Left cardiac atrium (tissue), 4 donors: ENCODE measurements at regions not wholly inside any gene's neighbourhood (a gene's known extent, or its start where the extent isn't known, plus 50 kb on each side); places are given as distances from the start of the nearest gene placed in this dataset.
A peak's percentile ranks its signal among the peaks of the same experiment; 100 is the strongest.

Source experiments
- ATAC-seq, 2 donors: fragments of 200-7000 bp; cut with Tn5 transposase; one replicate each; pipeline ENCODE4 v1.9.1; 2020; ENCODE audit warnings: mild to moderate bottlenecking in 2 of 2, moderate library complexity in 2 of 2
- DNase-seq: peaks from one replicate; pipeline ENCODE4 v3.0.0-alpha.2; 2020
- intact Hi-C, 2 donors: fragments of 100-400 bp; cut with DNase I; formaldehyde crosslinking; loops; one replicate each; pipeline versions ENCODE4 v1.14.1 to v1.15.1; 2022 to 2023
- donor health status: DM: no; HTN: yes; CAD: no.
- donor health status: DM: no; HTN: yes; CAD: no; lungs with severe emphysema.
- donor health status: DM: yes; HTN: yes; CAD: no.
- donor health status: Dilated cardiomyopathy.

GRCh38 chr10:124239134-124239533 is 145.7 kb upstream of the CHST15 start:
- no peak for ATAC-seq
- intact Hi-C loops, result no loop called here
- no peak for DNase-seq

DNA sequence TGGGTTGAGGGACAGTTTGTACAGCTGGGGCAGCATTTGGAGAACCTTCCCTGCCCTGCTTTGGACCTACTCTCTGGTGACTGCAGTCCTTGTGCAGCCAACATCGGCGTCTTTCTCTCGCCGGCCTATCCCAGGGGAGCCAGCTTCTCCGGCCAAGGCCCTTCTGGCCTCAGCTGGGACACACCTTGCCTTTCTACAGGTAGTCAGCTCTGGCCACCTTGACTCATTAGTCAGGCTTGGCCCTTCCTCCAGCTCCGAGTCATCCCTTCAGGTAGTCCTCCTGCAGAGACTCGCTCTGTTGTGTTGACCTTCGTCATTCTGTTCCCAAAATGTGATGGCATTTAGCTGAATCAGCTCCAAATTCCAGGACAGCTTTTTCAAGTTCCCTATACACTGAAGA is 145.0 kb upstream of the CHST15 start:
- intact Hi-C loops, result no loop called here
- no peak for ATAC-seq
- no peak for DNase-seq

GRCh38 chr10:124237282-124237961 is 144.0 kb upstream of the CHST15 start:
- no peak for ATAC-seq
- DNase-seq, result no peak
- intact Hi-C loops, result no loop called here

DNA sequence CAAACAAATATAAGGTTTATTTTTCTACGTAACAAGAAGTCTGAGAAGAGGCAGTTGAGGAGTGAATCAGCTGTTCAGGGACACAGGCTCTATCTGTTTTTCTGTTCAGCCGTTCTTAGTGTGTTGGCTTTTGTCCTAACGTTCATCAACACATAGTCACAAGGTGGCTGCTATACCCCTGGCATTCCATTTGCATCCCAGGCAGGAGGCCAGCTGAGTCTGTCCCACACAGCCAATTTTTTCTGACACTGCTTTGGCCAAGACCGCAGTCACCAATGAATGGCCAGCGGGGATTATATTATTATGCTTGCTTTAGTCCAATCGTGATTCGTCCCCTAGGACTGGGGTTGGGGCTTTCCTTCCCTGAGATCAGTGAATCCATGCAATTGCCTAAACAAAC is 143.4 kb upstream of the CHST15 start:
- intact Hi-C loops, result no loop called here
- DNase-seq, result no peak
- no peak for ATAC-seq

- ATAC-seq (no peak), DNase-seq (no peak)
- intact Hi-C loops, result no loop called here
Observed at GRCh38 chr10:124236136-124236535, 142.7 kb upstream of the CHST15 start.

DNA sequence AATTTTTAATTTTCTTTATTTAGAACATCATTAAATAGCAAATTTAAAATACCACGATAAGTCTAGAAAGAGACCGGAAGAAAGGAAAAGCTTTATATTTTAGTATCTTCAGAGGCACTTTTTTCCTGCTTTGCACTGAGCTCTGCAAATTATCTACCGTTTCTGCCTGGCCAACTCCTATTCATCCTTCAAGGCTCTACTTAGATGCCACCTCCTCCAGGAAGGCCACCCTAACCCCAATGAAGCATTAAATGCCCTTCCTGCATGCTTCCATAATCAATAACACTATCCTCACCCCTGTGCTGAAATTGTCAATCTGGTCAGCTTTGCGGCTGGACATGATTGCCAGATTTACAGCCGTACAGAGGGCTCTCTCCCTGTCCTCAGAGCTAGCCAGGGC is 141.8 kb upstream of the CHST15 start:
- intact Hi-C loops, result no loop called here

DNA sequence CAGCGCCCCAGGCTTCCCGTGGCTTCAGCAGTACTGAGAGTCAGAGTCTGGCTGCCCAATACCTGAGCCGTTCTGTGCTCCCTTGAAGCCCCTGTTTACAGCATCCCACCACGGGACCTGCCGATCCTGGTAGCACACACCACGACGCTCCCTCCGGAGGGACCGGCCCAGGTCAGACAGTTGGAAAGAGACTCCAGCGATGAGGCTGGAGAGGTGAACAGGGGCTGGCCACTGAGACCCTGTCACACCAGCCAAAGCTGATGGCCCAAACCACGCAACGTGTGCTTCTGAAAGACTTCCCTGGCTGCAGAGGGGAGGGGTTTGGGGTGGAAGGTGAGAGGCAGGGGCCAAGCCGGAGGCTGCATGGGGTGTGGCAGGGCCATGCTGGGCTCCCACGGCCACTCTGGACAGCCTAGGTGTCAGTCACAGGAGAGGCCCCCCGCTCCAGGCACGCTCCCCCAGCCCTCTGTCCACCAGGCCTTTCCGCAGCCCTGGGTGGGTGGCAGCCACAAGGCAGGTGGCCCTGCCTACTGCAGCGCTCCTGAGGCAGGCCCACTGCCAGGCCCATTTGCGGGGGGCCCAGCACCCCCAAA is 140.2 kb upstream of the CHST15 start:
- ATAC-seq, result no peak

More for the DNA sequence above, 141.8 kb upstream of the CHST15 start:
- DNase-seq (no peak), ATAC-seq (no peak)

GRCh38 chr10:124232686-124233545 is 139.5 kb upstream of the CHST15 start:
- ATAC-seq, result peak in 1 of 2 donors; percentile 34
- intact Hi-C loops, result no loop called here
- DNase-seq, result no peak

More for the DNA sequence above, 140.2 kb upstream of the CHST15 start:
- DNase-seq, result no peak
- intact Hi-C loops, result no loop called here

DNA sequence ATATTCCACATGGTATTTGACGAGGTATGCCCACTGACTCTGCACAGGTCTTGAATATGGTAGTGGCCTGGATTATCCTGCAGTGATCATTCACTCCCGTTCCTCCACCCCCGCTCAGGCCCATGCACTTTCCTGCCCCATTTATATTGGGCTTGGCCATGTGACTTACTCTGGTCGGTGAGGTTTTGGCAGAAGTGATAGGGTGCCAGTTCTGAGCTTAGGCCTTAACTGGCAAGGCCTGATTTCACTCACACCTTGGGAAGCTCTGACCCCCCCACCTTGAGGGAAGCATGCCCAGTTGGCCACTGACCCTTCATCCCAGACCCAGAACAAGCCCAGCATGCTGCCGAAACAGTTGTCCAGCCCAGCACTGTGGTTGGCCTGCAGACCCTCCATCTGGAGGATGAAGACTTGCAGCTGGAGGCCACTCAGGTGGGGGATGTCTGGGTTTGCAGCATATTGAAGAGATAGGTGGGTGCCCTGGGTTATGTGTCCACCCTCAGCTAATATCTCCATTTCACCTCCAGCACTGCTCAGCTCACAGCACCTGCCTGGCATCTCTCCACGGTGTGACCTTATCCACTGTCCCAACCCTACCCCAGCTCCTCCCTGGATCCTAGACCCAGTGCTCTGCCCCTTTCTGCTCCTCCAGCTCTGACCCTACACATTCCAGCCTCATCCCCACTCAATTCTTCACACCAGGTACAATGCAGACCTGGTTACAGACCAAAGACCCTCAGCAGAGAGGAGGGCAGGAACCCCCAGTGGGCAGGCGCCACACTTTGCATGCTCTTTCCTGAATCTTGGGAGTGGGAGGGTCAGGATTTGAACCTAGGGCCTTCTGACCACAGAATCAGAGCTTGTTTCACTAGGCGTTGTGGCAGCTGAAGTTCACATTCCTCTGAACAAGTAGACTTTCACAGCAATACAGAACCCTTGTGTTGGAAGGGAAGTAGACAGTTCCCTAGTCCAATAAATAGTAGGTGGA is 138.1 kb upstream of the CHST15 start:
- ATAC-seq (no peak), DNase-seq (no peak)
- intact Hi-C loops, result no loop called here

- intact Hi-C loops, result no loop called here
- ATAC-seq, result no peak
- DNase-seq, result no peak
Observed at GRCh38 chr10:124230635-124231167, 137.3 kb upstream of the CHST15 start.

DNA sequence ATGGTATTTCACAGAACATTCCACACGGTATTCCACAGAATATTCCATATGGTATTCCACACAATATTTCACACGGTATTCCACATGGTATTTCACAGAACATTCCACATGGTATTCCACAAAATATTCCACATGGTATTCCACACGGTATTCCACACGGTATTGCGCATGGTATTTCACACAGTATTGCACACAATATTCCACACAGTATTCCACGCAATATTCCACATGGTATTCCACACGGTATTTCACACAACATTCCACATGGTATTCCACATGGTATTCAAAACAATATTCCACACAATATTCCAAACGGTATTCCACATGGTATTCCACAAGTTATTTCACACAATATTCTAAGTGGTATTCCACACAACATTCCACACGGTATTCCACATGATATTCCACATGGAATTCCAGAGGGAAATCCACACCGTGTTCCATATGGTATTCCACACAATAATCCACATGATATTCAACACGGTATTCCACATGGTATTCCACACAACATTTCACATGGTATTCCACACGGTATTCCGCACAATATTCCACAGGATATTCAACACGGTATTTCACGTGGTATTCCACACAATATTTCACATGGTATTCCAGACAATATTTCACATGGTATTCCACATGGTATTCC is 136.7 kb upstream of the CHST15 start:
- no peak for DNase-seq
- ATAC-seq, result no peak
- intact Hi-C loops, result no loop called here

DNA sequence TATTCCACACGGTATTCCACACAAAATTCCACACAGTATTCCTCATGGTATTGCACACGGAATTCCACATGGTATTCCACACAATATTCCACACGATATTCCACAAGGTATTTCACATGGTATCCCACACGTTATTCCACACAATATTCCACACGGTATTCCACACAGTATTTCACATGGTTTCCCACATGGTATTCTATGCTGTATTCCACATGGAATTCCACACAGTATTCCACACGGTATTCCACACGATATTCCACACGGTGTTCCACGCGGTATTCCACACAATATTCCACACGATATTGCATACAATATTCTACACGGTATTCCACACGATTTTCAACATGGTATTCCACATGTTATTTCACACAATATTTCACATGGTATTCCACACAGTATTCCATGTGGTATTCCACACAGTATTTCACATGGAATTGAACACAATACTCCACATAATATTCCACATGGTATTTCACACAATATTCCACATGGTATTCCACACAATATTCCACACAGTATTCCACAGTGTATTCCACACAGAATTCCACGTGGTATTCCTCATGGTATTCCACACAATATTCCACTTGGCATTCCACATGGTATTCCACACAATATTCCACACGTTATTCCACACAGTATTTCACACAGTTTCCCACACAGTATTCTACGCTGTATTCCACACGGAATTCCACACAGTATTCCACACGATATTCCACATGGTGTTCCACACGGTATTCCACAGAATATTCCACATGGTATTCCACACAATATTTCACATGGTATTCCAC is 136.0 kb upstream of the CHST15 start:
- DNase-seq (no peak), ATAC-seq (no peak)
- intact Hi-C loops, result no loop called here

DNA sequence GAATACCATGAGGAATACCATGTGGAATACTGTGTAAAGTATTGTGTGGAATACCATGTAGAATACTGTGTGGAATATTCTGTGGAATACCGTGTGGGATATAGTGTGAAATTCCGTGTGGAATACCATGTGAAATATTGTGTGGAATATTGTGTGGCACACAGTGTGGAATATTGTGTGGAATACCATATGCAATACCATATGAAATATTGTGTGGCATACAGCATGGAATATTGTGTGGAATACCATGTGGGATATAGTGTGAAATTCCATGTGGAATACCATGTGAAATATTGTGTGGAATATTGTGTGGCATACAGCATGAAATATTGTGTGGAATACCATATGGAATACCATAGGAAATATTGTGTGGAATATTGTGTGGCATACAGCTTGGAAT is 135.1 kb upstream of the CHST15 start:
- intact Hi-C loops, result no loop called here
- no peak for ATAC-seq
- no peak for DNase-seq

GRCh38 chr10:124227988-124228387 is 134.6 kb upstream of the CHST15 start:
- DNase-seq, result no peak

DNA sequence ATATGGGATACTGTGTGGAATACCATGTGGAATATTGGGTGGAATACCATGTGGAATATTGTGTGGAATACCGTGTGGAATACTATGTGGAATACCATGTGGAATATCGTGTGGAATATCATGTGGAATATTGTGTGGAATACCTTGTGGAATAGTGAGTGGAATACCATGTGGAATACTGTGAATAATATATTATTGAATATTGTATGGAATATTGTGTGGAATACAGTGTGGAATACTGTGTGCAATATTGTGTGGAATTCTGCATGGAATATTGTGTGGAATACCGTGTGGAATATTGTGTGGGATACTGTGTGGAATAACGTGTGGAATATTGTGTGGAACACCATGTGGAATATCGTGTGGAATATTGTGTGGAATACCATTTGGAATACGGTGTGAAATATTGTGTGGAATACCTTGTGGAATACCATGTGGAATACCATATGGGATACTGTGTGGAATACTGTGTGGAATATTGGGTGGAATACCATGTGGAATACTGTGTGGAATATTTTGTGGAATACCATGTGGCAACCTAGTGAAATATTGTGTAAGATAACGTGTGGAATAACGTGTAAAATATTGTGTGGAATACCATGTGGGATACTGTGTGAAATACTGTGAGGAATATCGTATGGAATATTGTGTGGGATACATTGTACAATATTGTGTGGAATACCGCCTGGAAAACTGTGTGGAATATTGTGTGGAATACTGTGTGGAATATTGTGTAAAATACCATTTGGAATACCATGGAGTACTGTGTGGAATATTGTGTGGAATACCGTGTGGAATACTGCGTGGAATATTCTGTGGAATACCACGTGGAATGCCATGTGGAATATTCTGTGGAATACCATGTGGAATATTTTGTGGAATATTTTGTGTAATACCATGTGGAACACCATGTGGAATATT is 133.9 kb upstream of the CHST15 start:
- no peak for DNase-seq
- intact Hi-C loops, result no loop called here
- no peak for ATAC-seq

More at GRCh38 chr10:124227988-124228387, 134.6 kb upstream of the CHST15 start:
- intact Hi-C loops, result no loop called here
- ATAC-seq, result no peak

DNA sequence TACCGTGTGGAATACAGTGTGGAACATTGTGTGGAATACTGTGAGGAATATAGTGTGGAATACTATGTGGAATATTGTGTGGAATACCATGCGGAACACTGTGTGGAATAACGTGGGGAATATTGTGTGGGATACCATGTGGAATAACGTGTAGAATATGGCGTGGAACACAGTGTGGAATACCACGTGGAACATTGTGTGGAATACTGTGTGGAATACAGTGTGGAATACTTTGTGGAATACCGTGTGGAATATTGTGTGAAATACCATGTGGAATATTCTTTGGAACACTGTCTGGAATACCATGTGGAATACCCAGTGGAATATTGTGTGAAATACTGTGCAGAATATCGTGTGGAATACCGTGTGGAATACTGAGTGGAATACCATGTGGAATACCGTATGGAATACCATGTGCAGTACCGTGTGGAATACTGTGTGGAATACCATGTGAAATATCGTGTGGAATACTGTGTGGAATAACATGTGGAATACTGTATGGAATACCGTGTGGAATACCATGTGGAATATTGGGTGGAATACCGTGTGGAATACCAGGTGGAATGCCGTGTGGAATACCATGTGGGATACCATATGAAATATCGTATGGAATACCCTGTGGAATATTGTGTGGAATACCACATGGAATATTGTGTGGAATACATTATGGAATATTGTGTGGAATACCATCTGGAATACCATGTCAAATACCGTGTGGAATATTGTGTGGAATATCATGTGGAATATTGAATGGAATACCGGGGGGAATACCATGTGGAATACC is 133.1 kb upstream of the CHST15 start:
- intact Hi-C loops, result no loop called here
- DNase-seq (no peak), ATAC-seq (no peak)
